HG02970 (cell line): ENCODE measurements at regions not wholly inside any gene's neighbourhood (a gene's known extent, or its start where the extent isn't known, plus 50 kb on each side); places are given as distances from the start of the nearest gene placed in this dataset.
A peak's percentile ranks its signal among the peaks of the same experiment; 100 is the strongest.
"Not testable (repeated sequence)": the region's sequence is repeated elsewhere in the genome, so short reads cannot be mapped to it uniquely, and the experiment has no call there.

Experiments used
- ATAC-seq: cut with Tn5 transposase; IDR thresholded peaks from one replicate; pipeline ENCODE4 v1.9.1; 2021; ENCODE audit warnings: mild to moderate bottlenecking, moderate library complexity, moderate number of reproducible peaks; ENCODE audit not compliant: unreplicated experiment, low FRiP score

DNA sequence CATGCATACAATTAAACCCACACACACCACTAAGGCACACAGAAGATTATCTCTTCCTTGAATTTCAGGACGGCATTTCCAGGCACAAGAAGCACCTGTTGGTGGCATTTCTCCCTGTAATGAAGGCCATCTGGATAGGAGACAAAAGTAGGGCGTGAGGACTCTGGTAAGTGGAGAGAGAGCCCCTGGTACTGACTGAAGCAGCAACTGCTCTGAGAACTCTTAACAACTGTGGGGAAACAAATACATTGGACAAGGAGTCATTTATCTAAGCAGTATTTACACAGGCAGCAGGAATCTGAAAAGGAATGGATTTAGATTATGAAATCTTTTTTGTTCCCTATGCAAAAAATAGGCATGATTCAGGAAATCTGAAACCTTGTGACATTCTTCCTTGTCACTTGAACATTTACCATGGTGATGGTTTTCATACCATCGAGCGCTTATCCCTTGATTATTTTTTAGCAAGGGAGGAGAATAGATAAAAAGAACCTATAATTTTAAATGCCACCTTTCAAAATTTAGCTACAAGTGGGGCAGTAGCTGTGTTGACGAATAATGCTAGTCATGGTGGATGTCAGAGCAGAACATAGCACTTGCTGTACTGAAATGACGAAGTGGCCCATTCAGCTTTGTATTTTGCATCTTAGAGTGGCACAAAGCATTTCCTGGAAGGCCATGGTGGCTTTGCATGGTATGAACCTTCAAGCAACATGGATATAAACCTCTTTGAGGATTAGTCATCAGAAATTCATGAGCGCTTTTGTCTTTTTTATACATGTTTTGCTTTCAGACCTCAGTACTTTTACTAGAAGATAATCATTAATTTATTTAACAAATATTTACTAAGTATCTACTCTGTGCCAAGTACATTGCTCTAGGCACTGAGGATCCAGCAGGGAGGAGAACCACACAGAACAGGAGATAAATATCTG lies 362.0 kb downstream of the ADGRL2 start:
- no peak for ATAC-seq

GRCh38 chr1:82161700-82162141 lies 361.0 kb downstream of the ADGRL2 start:
- ATAC-seq: no peak

DNA sequence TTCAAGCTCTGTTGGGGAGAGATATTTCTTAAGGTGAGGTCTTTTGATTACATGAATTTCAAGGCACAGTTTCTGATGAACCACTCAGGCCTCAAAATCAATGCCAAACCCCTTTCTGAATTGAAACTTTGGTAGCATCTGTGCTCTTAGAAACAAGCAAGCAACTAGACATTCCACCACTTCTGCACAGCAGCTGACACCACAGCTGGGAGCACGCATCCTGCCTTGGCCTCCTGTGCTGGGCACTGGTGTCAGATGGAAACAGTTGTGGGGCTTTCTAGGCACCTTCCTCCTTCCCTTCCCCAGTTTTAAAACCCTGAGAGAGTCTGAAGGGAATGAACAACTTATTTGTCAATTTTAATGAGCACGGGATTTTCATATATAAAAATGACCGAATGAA lies 360.2 kb downstream of the ADGRL2 start:
- ATAC-seq: no peak

DNA sequence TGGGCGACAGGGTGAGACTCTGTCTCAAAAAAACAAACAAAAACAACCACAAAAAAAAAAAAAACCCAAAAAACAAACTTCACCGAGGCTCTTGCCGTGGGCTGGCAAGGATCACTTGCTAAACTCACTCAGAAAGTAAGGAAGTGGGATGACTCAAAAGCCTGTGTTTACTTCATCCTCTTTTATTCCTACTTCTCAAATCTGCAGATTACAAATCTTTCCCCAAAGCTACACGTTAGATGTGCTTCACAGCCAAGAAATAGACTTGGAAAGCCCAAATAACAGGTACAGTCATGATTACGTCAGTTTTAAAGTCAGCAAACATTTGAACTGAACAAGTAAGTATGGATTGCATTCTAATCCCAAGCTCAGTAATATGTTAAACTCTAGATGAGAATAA lies 359.3 kb downstream of the ADGRL2 start:
- no peak for ATAC-seq

DNA sequence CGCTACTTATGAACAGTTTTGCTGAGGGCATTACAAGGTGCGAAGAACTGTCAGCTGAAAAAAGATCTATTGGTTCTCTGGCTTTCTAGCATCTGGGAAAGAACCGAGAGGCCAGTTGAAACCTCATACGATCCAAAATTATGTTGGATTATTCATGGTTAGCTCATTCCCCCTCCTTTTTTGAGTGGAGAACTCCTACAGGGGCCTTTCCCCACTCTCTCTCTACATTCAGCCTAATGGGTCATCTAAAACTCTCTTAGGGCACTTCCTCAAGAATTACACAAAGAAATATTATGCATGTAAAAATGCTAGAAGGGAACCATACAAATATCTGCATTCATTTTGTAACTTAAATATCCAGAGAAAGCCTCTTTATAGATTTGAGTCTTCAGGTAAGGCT lies 358.2 kb downstream of the ADGRL2 start:
- ATAC-seq: no peak

DNA sequence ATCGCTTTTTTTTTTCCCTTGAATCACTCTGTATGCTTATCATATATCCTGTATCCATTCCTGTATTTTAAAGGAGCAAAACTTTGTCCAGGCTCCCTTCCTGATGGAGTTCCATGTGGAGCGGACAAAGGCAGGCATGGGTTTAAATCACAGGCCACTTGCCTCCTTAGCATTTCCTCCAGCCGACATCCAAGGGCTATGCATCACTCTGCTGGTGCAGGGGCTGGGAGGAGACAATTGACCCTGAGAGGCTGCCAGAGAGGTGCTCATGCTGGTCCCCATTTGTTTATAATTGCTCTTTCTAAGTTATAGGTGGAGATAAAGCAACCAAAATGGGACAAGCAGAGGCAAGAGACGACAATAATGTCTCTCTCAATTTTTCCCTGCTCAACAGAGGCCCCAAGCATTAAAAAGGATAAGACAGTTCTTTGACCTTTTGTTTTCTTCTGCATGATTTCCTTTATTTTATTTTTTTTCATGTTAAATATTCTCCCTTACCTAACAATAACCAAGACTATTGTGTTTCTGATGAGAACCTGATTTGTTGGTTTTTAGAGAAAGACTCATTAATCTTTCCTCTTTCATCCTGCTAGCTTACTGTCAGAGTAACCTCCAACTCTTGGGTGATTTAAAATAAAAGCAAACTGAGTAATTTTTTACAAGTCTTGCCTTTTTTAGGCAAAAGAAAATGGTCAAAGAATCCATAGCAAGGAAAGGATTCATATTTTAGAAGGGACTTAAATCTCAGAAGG lies 353.7 kb downstream of the ADGRL2 start:
- no peak for ATAC-seq

DNA sequence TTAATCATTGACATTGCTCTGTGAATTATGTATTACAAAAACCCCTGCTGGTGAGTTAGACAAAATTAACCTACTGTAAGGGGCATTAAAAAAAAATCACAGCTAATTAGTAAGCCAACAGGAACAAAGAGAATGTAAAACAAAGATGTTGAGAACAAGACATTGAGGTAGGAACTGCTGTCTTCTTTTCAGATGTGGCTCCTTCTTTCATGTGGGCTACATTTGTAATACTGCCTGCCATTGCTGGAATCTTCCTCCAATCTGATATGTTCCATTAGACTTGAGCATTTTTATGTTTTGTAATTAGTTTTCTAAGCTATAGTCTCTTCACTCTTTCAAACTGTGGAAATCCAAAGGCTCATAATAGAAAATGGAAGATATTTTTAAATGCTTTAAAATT lies 353.0 kb downstream of the ADGRL2 start:
- no peak for ATAC-seq

GRCh38 chr1:82153272-82153629 lies 352.5 kb downstream of the ADGRL2 start:
- ATAC-seq: peak; percentile 46

DNA sequence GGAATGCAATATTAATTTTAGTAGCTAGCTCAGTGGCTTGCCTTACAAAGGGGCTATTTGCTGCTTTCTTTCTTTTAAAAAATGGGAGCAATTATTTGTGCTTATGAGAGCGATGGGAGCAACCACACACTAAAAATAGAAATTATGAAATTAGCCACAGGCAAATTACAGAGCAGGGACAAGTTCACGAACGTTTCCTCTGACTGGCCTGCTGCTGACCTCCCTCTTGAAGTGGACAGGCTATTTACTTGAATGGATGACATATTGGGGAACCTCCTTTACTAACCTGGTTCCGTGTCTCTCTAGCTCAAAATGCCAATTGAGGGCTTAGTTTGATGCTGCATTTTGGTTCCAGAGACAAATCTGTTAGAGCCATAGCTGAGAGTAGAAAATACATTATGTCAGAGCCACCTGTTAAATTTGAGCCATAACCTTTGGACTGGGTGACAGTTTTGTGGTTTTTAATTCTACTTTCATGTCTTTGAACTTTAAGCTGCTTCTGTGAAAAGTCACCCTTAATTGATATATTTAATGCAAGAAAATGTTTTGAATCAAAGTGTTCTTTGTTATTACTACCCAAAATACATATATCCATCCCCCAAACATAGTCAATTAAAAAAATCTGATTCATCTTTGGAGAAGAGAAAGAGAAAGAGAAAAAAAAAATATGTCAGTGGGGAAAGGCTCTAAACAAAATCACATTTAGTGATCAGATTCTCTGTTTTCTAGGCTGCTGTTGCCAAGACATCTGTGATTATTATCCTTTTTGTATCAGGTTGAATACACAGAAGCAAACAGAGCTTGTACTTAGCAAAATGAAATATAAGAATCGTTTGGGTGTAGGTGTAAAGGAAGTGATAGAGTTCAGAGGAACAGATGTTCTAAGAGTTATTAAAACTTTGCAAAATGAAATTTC lies 351.9 kb downstream of the ADGRL2 start:
- ATAC-seq: peak; percentile 75

- no peak for ATAC-seq
Measured at GRCh38 chr1:82145656-82146055, 344.9 kb downstream of the ADGRL2 start.

DNA sequence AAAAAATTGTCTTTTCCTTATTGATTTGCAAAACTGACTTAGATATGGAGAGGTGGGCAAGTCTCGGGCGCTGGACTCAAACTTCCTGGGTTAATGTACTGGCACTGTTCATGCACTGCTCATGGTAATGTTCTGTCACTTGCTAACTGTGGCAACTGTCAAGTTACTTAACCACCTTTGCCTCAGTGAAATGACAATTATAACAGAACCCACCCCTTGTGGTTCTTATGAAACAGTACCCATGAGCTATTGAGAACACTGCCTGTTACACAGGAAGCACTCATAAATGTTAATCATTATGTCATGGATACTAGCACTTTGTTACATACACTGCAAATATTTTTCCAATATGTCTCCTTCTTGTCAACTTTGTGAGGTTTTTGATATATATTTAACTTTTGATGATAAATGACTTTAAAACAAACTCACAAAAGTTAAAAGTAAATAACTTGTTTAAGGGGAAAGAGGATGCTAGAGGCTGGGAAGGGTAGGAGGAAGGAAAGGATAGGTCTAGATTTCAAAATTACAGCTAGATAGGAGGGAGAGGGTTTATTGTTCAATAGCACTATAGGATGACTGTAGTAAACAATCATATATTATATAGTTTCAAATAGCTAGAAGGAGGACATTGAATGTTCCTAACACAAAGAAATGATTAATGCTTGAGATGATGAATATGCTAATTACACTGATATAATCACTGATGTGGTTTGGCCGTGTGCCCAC lies 342.5 kb downstream of the ADGRL2 start:
- no peak for ATAC-seq

DNA sequence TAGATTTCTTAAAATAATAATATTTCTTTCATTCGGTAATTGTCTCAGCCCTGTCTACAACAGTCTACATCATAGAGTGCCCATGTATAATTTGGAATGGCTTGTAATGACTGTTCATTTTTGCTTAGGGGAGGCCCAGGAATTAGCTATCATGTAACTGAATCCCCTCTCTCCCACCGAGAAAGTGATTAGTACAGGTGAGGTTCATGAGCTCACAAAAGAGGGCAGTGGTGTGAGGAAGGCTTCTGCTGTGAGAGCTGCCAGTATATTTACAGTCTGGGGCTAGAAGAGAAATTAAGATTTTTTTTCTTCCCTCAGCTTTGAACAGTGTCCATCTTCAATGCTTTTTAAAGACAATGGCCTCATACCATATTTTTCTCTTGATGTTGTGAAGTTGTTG lies 340.7 kb downstream of the ADGRL2 start:
- ATAC-seq: no peak

- no peak for ATAC-seq
Measured at GRCh38 chr1:82139751-82140468, 339.2 kb downstream of the ADGRL2 start.

DNA sequence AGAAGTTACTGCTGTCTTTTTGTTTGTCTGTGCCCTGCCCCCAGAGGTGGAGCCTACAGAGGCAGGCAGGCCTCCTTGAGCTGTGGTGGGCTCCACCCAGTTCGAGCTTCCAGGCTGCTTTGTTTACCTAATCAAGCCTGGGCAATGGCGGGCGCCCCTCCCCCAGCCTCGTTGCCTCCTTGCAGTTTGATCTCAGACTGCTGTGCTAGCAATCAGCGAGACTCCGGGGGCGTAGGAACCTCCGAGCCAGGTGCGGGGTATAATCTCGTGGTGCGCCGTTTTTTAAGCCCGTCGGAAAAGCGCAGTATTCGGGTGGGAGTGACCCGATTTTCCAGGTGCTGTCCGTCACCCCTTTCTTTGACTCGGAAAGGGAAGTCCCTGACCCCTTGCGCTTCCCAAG lies 335.6 kb downstream of the ADGRL2 start:
- ATAC-seq: not testable (repeated sequence)

GRCh38 chr1:82125866-82126265 lies 325.1 kb downstream of the ADGRL2 start:
- ATAC-seq: no peak

DNA sequence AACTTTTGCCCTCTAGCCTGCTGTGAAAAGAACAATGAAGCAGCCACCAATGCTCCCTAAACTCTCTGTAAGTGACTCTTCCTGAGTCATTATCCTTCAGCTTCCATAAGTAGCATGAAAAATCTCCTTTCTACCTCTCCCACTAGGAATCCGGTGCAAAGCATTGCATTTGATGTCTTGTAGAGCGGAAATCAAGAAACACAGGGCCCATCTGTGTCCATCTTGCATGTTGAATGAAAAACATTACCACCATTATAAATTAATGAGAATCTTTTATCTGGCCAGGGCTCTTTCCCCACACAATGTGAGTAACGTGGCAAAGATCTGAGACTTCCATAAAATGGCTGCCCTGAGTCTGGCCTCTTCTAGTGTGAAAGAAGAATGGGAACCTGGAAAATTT lies 324.4 kb downstream of the ADGRL2 start:
- no peak for ATAC-seq

GRCh38 chr1:82121421-82121820 lies 320.7 kb downstream of the ADGRL2 start:
- no peak for ATAC-seq

GRCh38 chr1:82116105-82116504 lies 315.4 kb downstream of the ADGRL2 start:
- no peak for ATAC-seq

DNA sequence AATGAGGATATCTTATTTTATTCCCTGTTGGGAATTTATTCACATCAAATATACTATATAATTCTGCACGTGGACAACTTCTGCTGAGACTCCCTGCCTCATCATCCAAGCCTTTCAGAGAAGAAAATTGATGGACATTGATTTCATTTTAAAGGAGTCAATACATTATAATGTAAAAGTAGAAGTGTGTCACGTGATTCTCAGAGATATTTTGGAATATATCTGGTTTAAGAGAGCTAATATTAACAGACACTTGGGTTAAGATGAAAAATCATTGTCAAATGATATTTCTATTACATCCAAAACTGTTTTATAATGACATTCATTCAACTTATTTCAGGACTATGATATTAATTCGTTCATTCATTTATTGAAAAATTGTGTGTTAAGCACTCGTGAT lies 314.2 kb downstream of the ADGRL2 start:
- ATAC-seq: no peak
